Naive thymus-derived CD4-positive, alpha-beta T cell (primary cell): ENCODE measurements at regions not wholly inside any gene's neighbourhood (a gene's known extent, or its start where the extent isn't known, plus 50 kb on each side); places are given as distances from the start of the nearest gene placed in this dataset.

Experiments
- ATAC-seq: fragments of 150-1000 bp; cut with Tn5 transposase; 2 replicates; pipeline ENCODE4 v1.10.0; 2021; ENCODE audit warnings: mild to moderate bottlenecking, moderate library complexity
- CTCF ChIA-PET: fragments of 350-600 bp; sonication (Branson Sonifier 250); formaldehyde crosslinking; loops from one replicate; lab custom pipeline; 2021; ENCODE audit warnings: antibody characterized with exemption; lab: Charles Lee
- POLR2A ChIA-PET: fragments of 350-600 bp; sonication (Branson Sonifier 250); formaldehyde crosslinking; loops from one replicate; lab custom pipeline; 2021; ENCODE audit warnings: antibody characterized with exemption, inconsistent platforms; lab: Charles Lee
- DNase-seq, 9 donors: peaks; one replicate each; pipeline versions ENCODE4 v3.0.0 to v3.0.0-alpha.2; 2020 to 2022; ENCODE audit warnings: mixed read lengths in 1 of 9
- H3K27ac ChIP-seq: one replicate; pipeline ENCODE4 v1.7.0; 2013; ENCODE audit warnings: mild to moderate bottlenecking, low read depth, low read length, moderate library complexity
- H3K27me3 ChIP-seq, 2 donors: one replicate each; pipeline ENCODE4 v1.7.0; 2013; ENCODE audit warnings: low read length in 2 of 2, mild to moderate bottlenecking in 2 of 2, moderate library complexity in 2 of 2; ENCODE audit not compliant: control insufficient read depth in 2 of 2, insufficient read depth in 2 of 2
- H3K36me3 ChIP-seq, 3 experiments: 1 replicate in 2 of 3; 2 replicates in 1 of 3; pipeline ENCODE4 v1.7.0; 2013; ENCODE audit warnings: low read length in 3 of 3, mild to moderate bottlenecking in 3 of 3, moderate library complexity in 1 of 3; ENCODE audit not compliant: insufficient read depth in 3 of 3, control insufficient read depth in 2 of 3
- H3K4me1 ChIP-seq, 2 donors: one replicate each; pipeline ENCODE4 v1.7.0; 2013; ENCODE audit warnings: low read length in 2 of 2, mild to moderate bottlenecking in 2 of 2, moderate library complexity in 1 of 2; ENCODE audit not compliant: control insufficient read depth in 2 of 2, insufficient read depth in 2 of 2
- H3K4me3 ChIP-seq: 2 replicates; pipeline ENCODE4 v1.7.0; 2013; ENCODE audit warnings: mild to moderate bottlenecking, low read length
- H3K9me3 ChIP-seq, 3 experiments: 1 replicate in 2 of 3; 2 replicates in 1 of 3; pipeline ENCODE4 v1.7.0; 2013; ENCODE audit warnings: low read length in 3 of 3; ENCODE audit not compliant: control insufficient read depth in 2 of 3
- H3K27ac Mint-ChIP-seq, 9 donors: one replicate each; pipeline ENCODE4 v1.8.0; 2020 to 2022; ENCODE audit warnings: mixed read lengths in 9 of 9, mild to moderate bottlenecking in 8 of 9, moderate library complexity in 5 of 9, inconsistent platforms in 2 of 9
- H3K27me3 Mint-ChIP-seq, 5 donors: one replicate each; pipeline ENCODE4 v1.8.0; 2021 to 2022; ENCODE audit warnings: mixed read lengths in 5 of 5, mild to moderate bottlenecking in 1 of 5
- H3K36me3 Mint-ChIP-seq, 5 donors: one replicate each; pipeline ENCODE4 v1.8.0; 2020 to 2022; ENCODE audit warnings: mixed read lengths in 5 of 5, mild to moderate bottlenecking in 3 of 5, inconsistent platforms in 1 of 5
- H3K4me1 Mint-ChIP-seq, 7 donors: one replicate each; pipeline ENCODE4 v1.8.0; 2020 to 2022; ENCODE audit warnings: mixed read lengths in 7 of 7, mild to moderate bottlenecking in 3 of 7, inconsistent platforms in 1 of 7
- H3K4me3 Mint-ChIP-seq, 10 donors: one replicate each; pipeline ENCODE4 v1.8.0; 2020 to 2022; ENCODE audit warnings: mild to moderate bottlenecking in 10 of 10, mixed read lengths in 10 of 10, moderate library complexity in 6 of 10, inconsistent platforms in 2 of 10
- H3K9me3 Mint-ChIP-seq, 11 donors: one replicate each; pipeline ENCODE4 v1.8.0; 2020 to 2022; ENCODE audit warnings: mixed read lengths in 11 of 11, mild to moderate bottlenecking in 4 of 11, inconsistent platforms in 1 of 11, moderate library complexity in 1 of 11
- intact Hi-C, 2 donors: fragments of 100-400 bp; cut with micrococcal nuclease; formaldehyde crosslinking; loops; one replicate each; pipeline ENCODE4 v1.15.1; 2023

GRCh38 chr13:80751854-80752253, 410.9 kb upstream of the SPRY2 start:
- Histone ChIP-seq H3K27me3 (no peaks in the 10 kb centered on the region), H3K4me3 (no peak overlapping the region), H3K4me1 (no peaks in the 10 kb centered on the region), H3K9me3 (no peaks in the 10 kb centered on the region), H3K36me3 (no peaks in the 10 kb centered on the region), H3K27ac (no peak overlapping the region)
- CTCF ChIA-PET, result no interaction called here
- POLR2A ChIA-PET, result no interaction called here
- H3K4me3 Mint-ChIP-seq, result no peak overlapping the region
- peaks cover 0 to 4% (median 0%) of the 10 kb centered on the region in 7 donors for H3K4me1 Mint-ChIP-seq
- no peak overlapping the region for H3K27ac Mint-ChIP-seq
- no peak for DNase-seq
- no peaks in the 10 kb centered on the region for H3K27me3 Mint-ChIP-seq
- ATAC-seq, result no peak
- intact Hi-C loops, result no loop called here
- H3K9me3 Mint-ChIP-seq, result peaks cover 0 to 21% (median 1%) of the 10 kb centered on the region in 11 donors
- H3K36me3 Mint-ChIP-seq, result no peaks in the 10 kb centered on the region

GRCh38 chr13:80744147-80744914, 403.4 kb upstream of the SPRY2 start:
- ATAC-seq, result no peak
- H3K9me3 Mint-ChIP-seq, result peaks cover 0 to 9% (median 0%) of the 10 kb centered on the region in 11 donors
- H3K4me1 Mint-ChIP-seq, result no peaks in the 10 kb centered on the region
- POLR2A ChIA-PET, result no interaction called here
- intact Hi-C loops, result no loop called here
- H3K36me3 ChIP-seq, result no peaks in the 10 kb centered on the region
- H3K36me3 Mint-ChIP-seq, result no peaks in the 10 kb centered on the region
- CTCF ChIA-PET, result interaction anchor here (0.5 kb wide), 1 partner anchor 136 kb away, joined by 4 read pairs; no protein-coding TSS in a partner anchor
- H3K4me1 ChIP-seq, result no peaks in the 10 kb centered on the region
- H3K27me3 ChIP-seq, result no peaks in the 10 kb centered on the region
- peaks cover 0 to 3% (median 0%) of the 10 kb centered on the region in 5 donors for H3K27me3 Mint-ChIP-seq
- no peak overlapping the region for H3K27ac Mint-ChIP-seq
- no peak for DNase-seq
- H3K9me3 ChIP-seq, result no peaks in the 10 kb centered on the region
- no peak overlapping the region for H3K4me3 Mint-ChIP-seq
- no peak overlapping the region for H3K27ac ChIP-seq
- H3K4me3 ChIP-seq, result no peak overlapping the region

- H3K36me3 ChIP-seq, result no peaks in the 10 kb centered on the region
- intact Hi-C loops, result no loop called here
- H3K27me3 ChIP-seq, result no peaks in the 10 kb centered on the region
- Mint-ChIP-seq H3K27me3 (peaks cover 0 to 3% (median 0%) of the 10 kb centered on the region in 5 donors), H3K4me3 (no peak overlapping the region), H3K9me3 (peaks cover 0 to 18% (median 2%) of the 10 kb centered on the region in 11 donors), H3K27ac (no peak overlapping the region), H3K36me3 (peaks cover 0 to 1% (median 0%) of the 10 kb centered on the region in 5 donors), H3K4me1 (no peaks in the 10 kb centered on the region)
- no peak overlapping the region for H3K4me3 ChIP-seq
- POLR2A ChIA-PET, result no interaction called here
- DNase-seq (no peak), ATAC-seq (no peak)
- H3K9me3 ChIP-seq, result no peaks in the 10 kb centered on the region
- H3K27ac ChIP-seq, result no peak overlapping the region
- H3K4me1 ChIP-seq, result no peaks in the 10 kb centered on the region
- CTCF ChIA-PET, result no interaction called here
Measured at GRCh38 chr13:80742033-80742432, 401.1 kb upstream of the SPRY2 start.

DNA sequence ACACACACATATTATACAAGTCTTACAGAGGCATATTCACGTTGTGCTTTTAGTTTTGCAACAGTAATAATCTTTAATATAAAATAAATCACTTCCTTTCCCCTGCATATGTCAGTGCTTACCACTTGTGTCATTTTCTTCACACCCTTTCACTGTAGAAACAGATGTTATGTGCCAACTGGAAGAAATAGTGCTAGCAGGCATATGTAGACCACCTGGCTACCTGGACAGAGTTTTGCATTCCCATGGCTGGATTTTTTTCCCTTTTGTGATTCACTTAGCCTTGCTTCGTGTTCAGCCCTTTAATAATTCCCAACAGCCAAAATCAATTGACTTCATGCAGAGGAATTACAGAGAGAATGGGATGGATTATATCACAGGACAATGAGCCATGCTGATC, 399.1 kb upstream of the SPRY2 start:
- no peak overlapping the region for H3K4me3 ChIP-seq
- CTCF ChIA-PET, result no interaction called here
- Mint-ChIP-seq H3K4me1 (no peaks in the 10 kb centered on the region), H3K36me3 (peaks cover 0 to 4% (median 0%) of the 10 kb centered on the region in 5 donors), H3K27me3 (no peaks in the 10 kb centered on the region), H3K4me3 (no peak overlapping the region), H3K27ac (no peak overlapping the region), H3K9me3 (peaks cover 0 to 18% (median 5%) of the 10 kb centered on the region in 11 donors)
- POLR2A ChIA-PET, result no interaction called here
- DNase-seq (no peak), ATAC-seq (no peak)
- no peaks in the 10 kb centered on the region for H3K36me3 ChIP-seq
- no peaks in the 10 kb centered on the region for H3K4me1 ChIP-seq
- H3K27ac ChIP-seq, result no peak overlapping the region
- no peaks in the 10 kb centered on the region for H3K9me3 ChIP-seq
- intact Hi-C loops, result no loop called here
- H3K27me3 ChIP-seq, result no peaks in the 10 kb centered on the region

GRCh38 chr13:80737513-80737912, 396.6 kb upstream of the SPRY2 start:
- Mint-ChIP-seq H3K27ac (no peak overlapping the region), H3K4me3 (no peak overlapping the region), H3K27me3 (no peaks in the 10 kb centered on the region), H3K36me3 (peaks cover 0 to 4% (median 0%) of the 10 kb centered on the region in 5 donors), H3K9me3 (peaks cover 0 to 20% (median 9%) of the 10 kb centered on the region in 11 donors), H3K4me1 (no peaks in the 10 kb centered on the region)
- POLR2A ChIA-PET, result no interaction called here
- DNase-seq (no peak), ATAC-seq (no peak)
- no peaks in the 10 kb centered on the region for H3K36me3 ChIP-seq
- CTCF ChIA-PET, result no interaction called here
- no peaks in the 10 kb centered on the region for H3K27me3 ChIP-seq
- intact Hi-C loops, result no loop called here
- no peak overlapping the region for H3K4me3 ChIP-seq
- H3K27ac ChIP-seq, result no peak overlapping the region
- H3K4me1 ChIP-seq, result no peaks in the 10 kb centered on the region
- no peaks in the 10 kb centered on the region for H3K9me3 ChIP-seq

- no peaks in the 10 kb centered on the region for H3K4me1 ChIP-seq
Measured at GRCh38 chr13:80727321-80727975, 386.5 kb upstream of the SPRY2 start.

More at GRCh38 chr13:80727321-80727975, 386.5 kb upstream of the SPRY2 start:
- no peaks in the 10 kb centered on the region for H3K4me1 Mint-ChIP-seq
- Histone ChIP-seq H3K36me3 (no peaks in the 10 kb centered on the region), H3K27me3 (no peaks in the 10 kb centered on the region), H3K9me3 (no peaks in the 10 kb centered on the region), H3K4me3 (no peak overlapping the region), H3K27ac (no peak overlapping the region)
- DNase-seq, result no peak
- ATAC-seq, result no peak
- POLR2A ChIA-PET, result no interaction called here
- H3K9me3 Mint-ChIP-seq, result peaks cover 0 to 20% (median 9%) of the 10 kb centered on the region in 11 donors
- H3K36me3 Mint-ChIP-seq, result no peaks in the 10 kb centered on the region
- no peaks in the 10 kb centered on the region for H3K27me3 Mint-ChIP-seq
- no peak overlapping the region for H3K27ac Mint-ChIP-seq
- intact Hi-C loops, result no loop called here
- CTCF ChIA-PET, result no interaction called here
- no peak overlapping the region for H3K4me3 Mint-ChIP-seq
